Smooth muscle cell (in vitro differentiated cells): ENCODE measurements at regions not wholly inside any gene's neighbourhood (a gene's known extent, or its start where the extent isn't known, plus 50 kb on each side); places are given as distances from the start of the nearest gene placed in this dataset.
A peak's percentile ranks its signal among the peaks of the same experiment; 100 is the strongest.
"Not testable (repeated sequence)": the region's sequence is repeated elsewhere in the genome, so short reads cannot be mapped to it uniquely, and the experiment has no call there.

ENCODE experiments used
- DNase-seq: peaks from one replicate; lab custom pipeline; 2025; ENCODE audit not compliant: unreplicated experiment; lab: John Stamatoyannopoulos, UW
- H2AFZ ChIP-seq: fragments of 200-600 bp; sonication (generic); 2 replicates; pipeline ENCODE4 v1.6.0; 2016; ENCODE audit warnings: antibody characterized with exemption, low read depth, mild to moderate bottlenecking
- H3F3A ChIP-seq: fragments of 200-600 bp; sonication (generic); 2 replicates; pipeline ENCODE4 v1.6.0; 2017; ENCODE audit warnings: antibody characterized with exemption, low read depth
- H3K27ac ChIP-seq: fragments of 200-600 bp; sonication (generic); 2 replicates; pipeline ENCODE4 v1.5.1; 2016; ENCODE audit warnings: low read depth, mild to moderate bottlenecking
- H3K27me3 ChIP-seq: fragments of 200-600 bp; sonication (generic); 2 replicates; pipeline ENCODE4 v1.6.1; 2016; ENCODE audit warnings: low read depth, mild to moderate bottlenecking
- H3K36me3 ChIP-seq: fragments of 200-600 bp; sonication (generic); 2 replicates; pipeline ENCODE4 v1.5.1; 2016; ENCODE audit warnings: low read depth
- H3K4me1 ChIP-seq: fragments of 200-600 bp; sonication (generic); 2 replicates; pipeline ENCODE4 v1.5.1; 2016; ENCODE audit warnings: low read depth
- H3K4me2 ChIP-seq: fragments of 200-600 bp; sonication (generic); 2 replicates; pipeline ENCODE4 v1.6.0; 2016; ENCODE audit warnings: mild to moderate bottlenecking
- H3K4me3 ChIP-seq: fragments of 200-600 bp; sonication (generic); 2 replicates; pipeline ENCODE4 v1.5.1; 2016; ENCODE audit warnings: mild to moderate bottlenecking
- H3K79me2 ChIP-seq: fragments of 200-600 bp; sonication (generic); 2 replicates; pipeline ENCODE4 v1.6.0; 2016; ENCODE audit warnings: low read depth, mild to moderate bottlenecking
- H3K9ac ChIP-seq: fragments of 200-600 bp; sonication (generic); 2 replicates; pipeline ENCODE4 v1.6.0; 2016; ENCODE audit warnings: low read depth
- H3K9me3 ChIP-seq: fragments of 200-600 bp; sonication (generic); replicated peaks from 2 replicates; pipeline ENCODE4 v1.5.1; 2016; ENCODE audit warnings: low read depth
- H4K20me1 ChIP-seq: fragments of 200-600 bp; sonication (generic); 2 replicates; pipeline ENCODE4 v1.6.0; 2016; ENCODE audit warnings: low read depth
- WGBS: methylation state at CpG from one replicate; pipeline ENCODE4 v1.1.7; 2016; ENCODE audit warnings: low lambda C conversion rate; 5-methylcytosine and 5-hydroxymethylcytosine counted together
- TF ChIP-seq, protein P1 (sequence below): fragments of 200-600 bp; sonication (generic); IDR thresholded peaks from 2 replicates; pipeline ENCODE4 v1.5.1; 2017; ENCODE audit warnings: borderline replicate concordance, mild to moderate bottlenecking, antibody characterized with exemption; ENCODE audit not compliant: insufficient read depth, poor library complexity, severe bottlenecking

DNA sequence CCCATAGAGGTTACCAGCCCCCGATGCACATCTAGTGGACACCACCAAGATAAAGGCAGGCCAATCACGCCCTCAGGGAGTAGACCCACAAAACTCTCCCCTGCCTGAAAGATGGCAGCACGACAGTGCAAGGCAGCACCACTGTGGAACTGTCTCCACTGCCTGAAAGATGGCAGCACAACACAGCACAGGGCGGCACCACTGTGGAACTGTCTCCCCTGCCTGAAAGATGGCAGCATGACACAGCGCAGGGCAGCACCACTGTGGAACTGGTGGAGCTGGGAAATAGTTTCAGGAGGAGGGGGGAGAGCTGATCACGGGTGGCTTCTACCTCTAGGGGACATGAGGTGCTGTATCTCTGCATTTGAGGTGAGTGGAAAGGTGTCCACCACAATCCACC is 340.4 kb upstream of the FRG1 start:
- WGBS = 87% methylated on average over 6 of the region's 6 CpGs
- H3K4me1 ChIP-seq = no peaks in the 10 kb centered on the region
- peak overlapping the region; percentile 96 for H3K9ac ChIP-seq
- H2AFZ ChIP-seq = no peak overlapping the region
- peaks cover 15% of the 10 kb centered on the region for H3F3A ChIP-seq
- H3K9me3 ChIP-seq = no peaks in the 10 kb centered on the region
- no peak for DNase-seq
- peak overlapping the region; percentile 100 for H3K27ac ChIP-seq
- H4K20me1 ChIP-seq = no peaks in the 10 kb centered on the region
- no peak overlapping the region for H3K4me2 ChIP-seq
- H3K36me3 ChIP-seq = no peaks in the 10 kb centered on the region
- no peaks in the 10 kb centered on the region for H3K27me3 ChIP-seq
- TF ChIP-seq, protein P1, sequence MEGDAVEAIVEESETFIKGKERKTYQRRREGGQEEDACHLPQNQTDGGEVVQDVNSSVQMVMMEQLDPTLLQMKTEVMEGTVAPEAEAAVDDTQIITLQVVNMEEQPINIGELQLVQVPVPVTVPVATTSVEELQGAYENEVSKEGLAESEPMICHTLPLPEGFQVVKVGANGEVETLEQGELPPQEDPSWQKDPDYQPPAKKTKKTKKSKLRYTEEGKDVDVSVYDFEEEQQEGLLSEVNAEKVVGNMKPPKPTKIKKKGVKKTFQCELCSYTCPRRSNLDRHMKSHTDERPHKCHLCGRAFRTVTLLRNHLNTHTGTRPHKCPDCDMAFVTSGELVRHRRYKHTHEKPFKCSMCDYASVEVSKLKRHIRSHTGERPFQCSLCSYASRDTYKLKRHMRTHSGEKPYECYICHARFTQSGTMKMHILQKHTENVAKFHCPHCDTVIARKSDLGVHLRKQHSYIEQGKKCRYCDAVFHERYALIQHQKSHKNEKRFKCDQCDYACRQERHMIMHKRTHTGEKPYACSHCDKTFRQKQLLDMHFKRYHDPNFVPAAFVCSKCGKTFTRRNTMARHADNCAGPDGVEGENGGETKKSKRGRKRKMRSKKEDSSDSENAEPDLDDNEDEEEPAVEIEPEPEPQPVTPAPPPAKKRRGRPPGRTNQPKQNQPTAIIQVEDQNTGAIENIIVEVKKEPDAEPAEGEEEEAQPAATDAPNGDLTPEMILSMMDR = no peak
- H3K79me2 ChIP-seq = peaks cover 5% of the 10 kb centered on the region
- no peak overlapping the region for H3K4me3 ChIP-seq

DNA sequence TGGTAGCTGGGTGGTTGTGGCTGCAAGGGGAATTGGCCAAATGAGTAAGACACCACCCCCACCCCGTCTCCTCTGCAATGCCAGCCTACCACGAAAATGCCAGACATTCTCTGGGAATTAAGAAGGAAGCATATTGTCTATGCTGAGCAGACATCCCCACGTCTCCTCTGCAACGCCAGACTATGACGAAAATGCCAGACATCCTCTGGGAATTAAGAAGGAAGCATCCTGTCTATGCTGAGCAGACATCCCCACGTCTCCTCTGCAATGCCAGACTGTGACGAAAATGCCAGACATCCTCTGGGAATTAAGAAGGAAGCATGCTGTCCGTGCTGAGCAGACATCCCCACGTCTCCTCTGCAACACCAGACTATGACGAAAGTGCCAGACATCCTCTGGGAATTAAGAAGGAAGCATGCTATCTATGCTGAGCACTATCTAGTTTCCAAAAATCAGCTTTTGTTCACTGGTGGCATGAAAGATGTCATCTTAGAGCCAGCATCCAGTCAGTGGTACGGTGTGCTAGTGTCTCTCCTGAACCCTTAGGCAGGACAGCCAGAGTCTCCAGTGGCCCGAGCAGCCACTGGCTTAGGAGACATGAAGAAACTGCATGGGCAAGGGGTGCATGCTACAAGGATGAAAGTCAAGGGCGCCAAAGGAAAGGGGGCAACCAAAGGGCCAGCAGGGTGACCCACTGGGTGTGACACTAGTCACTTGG is 339.8 kb upstream of the FRG1 start:
- no peaks in the 10 kb centered on the region for H3K27me3 ChIP-seq
- peaks cover 5% of the 10 kb centered on the region for H3K79me2 ChIP-seq
- no peak overlapping the region for H2AFZ ChIP-seq
- WGBS = 34% methylated on average over 13 of the region's 13 CpGs
- TF ChIP-seq, protein P1 = no peak
- H3K4me3 ChIP-seq = no peak overlapping the region
- H3K36me3 ChIP-seq = no peaks in the 10 kb centered on the region
- peak overlapping the region; percentile 96 for H3K9ac ChIP-seq
- H4K20me1 ChIP-seq = no peaks in the 10 kb centered on the region
- peaks cover 20% of the 10 kb centered on the region for H3F3A ChIP-seq
- no peaks in the 10 kb centered on the region for H3K4me1 ChIP-seq
- H3K4me2 ChIP-seq = peak overlapping the region; percentile 74
- peak; percentile 2 for DNase-seq
- no peaks in the 10 kb centered on the region for H3K9me3 ChIP-seq
- peak overlapping the region; percentile 100 for H3K27ac ChIP-seq

DNA sequence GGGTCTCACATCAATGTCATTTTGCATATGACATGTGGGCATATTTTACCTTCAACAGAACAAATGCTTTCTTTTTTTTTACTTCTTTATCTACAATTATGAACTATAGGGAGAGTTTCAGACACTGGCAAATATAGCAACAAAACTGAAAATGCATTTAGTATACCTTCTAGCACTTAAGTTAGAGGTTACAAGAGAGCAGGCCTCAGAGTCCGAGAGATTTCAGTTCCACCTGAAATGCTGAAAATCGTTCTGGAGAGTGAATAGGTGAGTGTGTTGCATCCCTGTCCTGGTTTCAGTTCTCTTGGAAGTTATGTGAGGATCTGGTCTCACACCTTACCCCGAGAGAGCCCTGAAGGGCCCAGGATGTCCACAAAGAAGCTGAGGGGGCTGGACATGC is 337.8 kb upstream of the FRG1 start:
- H3K9ac ChIP-seq = peak overlapping the region; percentile 94
- H4K20me1 ChIP-seq, H2AFZ ChIP-seq, H3K4me3 ChIP-seq, H3K4me1 ChIP-seq, H3K9me3 ChIP-seq, H3K27me3 ChIP-seq, H3K79me2 ChIP-seq, H3K36me3 ChIP-seq, DNase-seq: not testable (repeated sequence)
- 96% methylated on average over 3 of the region's 3 CpGs for WGBS
- H3K4me2 ChIP-seq = peak overlapping the region; percentile 74
- H3K27ac ChIP-seq = peak overlapping the region; percentile 100
- H3F3A ChIP-seq = peaks cover 20% of the 10 kb centered on the region

DNA sequence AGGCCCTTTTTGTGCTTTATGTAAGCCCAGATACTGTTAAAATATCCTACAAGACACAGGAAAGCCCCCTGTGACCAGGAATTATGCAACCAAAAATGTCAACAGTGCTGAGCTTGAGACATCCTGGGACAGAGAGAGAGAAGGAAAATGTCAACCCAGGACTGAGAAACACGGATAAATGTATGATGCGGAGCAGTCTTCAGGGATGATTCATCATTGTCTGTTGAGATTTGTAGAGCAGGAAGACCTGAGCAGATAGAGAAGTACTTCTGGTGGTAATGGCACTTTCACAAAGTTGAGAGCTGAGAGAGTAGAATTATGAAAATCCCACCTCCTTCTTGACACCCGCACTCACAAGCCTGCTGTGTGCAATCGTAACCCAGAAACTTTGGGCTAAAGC is 330.1 kb upstream of the FRG1 start:
- H3K36me3 ChIP-seq, H3K79me2 ChIP-seq, H3K27me3 ChIP-seq, H3K4me3 ChIP-seq, H4K20me1 ChIP-seq, H2AFZ ChIP-seq, H3F3A ChIP-seq, H3K9me3 ChIP-seq, H3K9ac ChIP-seq, DNase-seq, H3K4me2 ChIP-seq, H3K4me1 ChIP-seq: not testable (repeated sequence)
- 44% methylated on average over 4 of the region's 4 CpGs for WGBS
- peak overlapping the region; percentile 67 for H3K27ac ChIP-seq
